ENCODE measurements at regions not wholly inside any gene's neighbourhood (a gene's known extent, or its start where the extent isn't known, plus 50 kb on each side); places are given as distances from the start of the nearest gene placed in this dataset.
"Not testable (repeated sequence)": the region's sequence is repeated elsewhere in the genome, so short reads cannot be mapped to it uniquely, and the experiment has no call there.

- DNase-seq (ENCODE audit: low spot score); in situ Hi-C loops (cut with HindIII; ENCODE audit: low sequenced_read_pairs): not testable (repeated sequence)
Measured at GRCh38 chr4:102397056-102397455, 51.8 kb upstream of the SLC39A8 start.

- DNase-seq (ENCODE audit: low spot score) = no peak
- in situ Hi-C loops (cut with HindIII; ENCODE audit: low sequenced_read_pairs) = no loop called here
Measured at GRCh38 chr4:102399021-102399420, 53.7 kb upstream of the SLC39A8 start.

DNA sequence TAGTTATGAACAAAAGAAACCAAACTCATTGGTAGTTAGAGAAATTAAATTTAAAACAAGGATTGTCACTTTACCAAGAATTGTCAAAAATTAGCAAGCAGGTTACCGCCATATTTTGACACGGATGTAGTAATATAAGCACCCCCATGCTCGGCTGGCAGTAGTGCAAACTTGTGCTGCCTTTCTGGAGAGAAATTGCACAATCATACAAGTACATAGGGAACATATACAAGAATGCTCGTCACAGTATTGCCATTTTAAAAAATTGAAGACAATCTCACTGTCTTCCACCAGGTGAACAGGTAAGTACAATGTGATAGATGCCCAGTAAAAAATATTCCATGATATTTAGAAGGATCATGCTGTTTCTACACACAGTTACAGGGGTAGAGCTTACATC, 55.6 kb upstream of the SLC39A8 start:
- no peak for DNase-seq (ENCODE audit: low spot score)
- in situ Hi-C loops (cut with HindIII; ENCODE audit: low sequenced_read_pairs) = no loop called here

DNA sequence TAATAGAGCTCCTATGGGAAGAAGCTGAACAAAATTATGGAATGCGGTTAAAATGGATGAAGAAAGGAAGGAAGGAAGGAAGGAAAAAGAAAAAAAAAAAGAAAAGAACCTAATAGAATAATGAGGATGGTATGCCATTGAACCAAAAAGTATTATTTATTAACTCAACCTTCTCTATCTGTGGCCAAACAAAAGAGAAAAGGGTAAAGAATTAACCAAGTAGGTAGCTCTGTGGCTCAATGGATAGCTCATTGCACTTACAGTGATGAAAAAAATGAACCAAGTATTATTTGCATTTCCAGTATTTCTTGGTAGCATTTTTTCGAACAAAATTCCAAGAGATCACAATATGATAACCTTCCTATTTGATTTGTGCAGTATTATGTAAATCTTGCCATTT, 56.9 kb upstream of the SLC39A8 start:
- in situ Hi-C loops (cut with HindIII; ENCODE audit: low sequenced_read_pairs) = no loop called here
- no peak for DNase-seq (ENCODE audit: low spot score)

GRCh38 chr4:102403116-102403515, 57.8 kb upstream of the SLC39A8 start:
- DNase-seq (ENCODE audit: low spot score) = no peak
- in situ Hi-C loops (cut with HindIII; ENCODE audit: low sequenced_read_pairs) = no loop called here

GRCh38 chr4:102404431-102404969, 59.2 kb upstream of the SLC39A8 start:
- in situ Hi-C loops (cut with HindIII; ENCODE audit: low sequenced_read_pairs) = no loop called here
- no peak for DNase-seq (ENCODE audit: low spot score)

- in situ Hi-C loops (cut with HindIII; ENCODE audit: low sequenced_read_pairs) = no loop called here
- DNase-seq (ENCODE audit: low spot score) = no peak
Measured at GRCh38 chr4:102405821-102406401, 60.6 kb upstream of the SLC39A8 start.

GRCh38 chr4:102410884-102411283, 65.6 kb upstream of the SLC39A8 start:
- DNase-seq (ENCODE audit: low spot score); in situ Hi-C loops (cut with HindIII; ENCODE audit: low sequenced_read_pairs): not testable (repeated sequence)

GRCh38 chr4:102411408-102411807, 66.1 kb upstream of the SLC39A8 start:
- DNase-seq (ENCODE audit: low spot score) = no peak
- in situ Hi-C loops (cut with HindIII; ENCODE audit: low sequenced_read_pairs) = no loop called here

DNA sequence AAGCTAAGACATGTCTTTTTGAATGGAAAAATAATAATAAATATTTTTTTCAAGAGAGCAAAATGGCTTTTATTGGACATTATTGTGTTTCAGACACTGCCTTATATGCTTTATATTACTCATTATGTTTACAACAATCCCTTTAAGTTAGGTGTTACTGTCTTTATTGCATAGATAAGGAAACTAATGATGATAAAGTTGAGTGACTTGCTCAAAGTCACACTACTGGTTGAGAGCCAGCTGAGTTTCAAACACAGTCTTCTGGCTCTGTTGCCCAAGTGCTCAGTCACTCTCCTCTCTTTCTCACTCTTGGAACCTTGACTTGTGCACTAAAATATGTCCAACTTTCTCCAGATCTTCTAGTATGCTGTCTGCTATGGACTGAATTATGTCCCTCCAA, 71.5 kb upstream of the SLC39A8 start:
- no peak for DNase-seq (ENCODE audit: low spot score)
- in situ Hi-C loops (cut with HindIII; ENCODE audit: low sequenced_read_pairs) = no loop called here

DNA sequence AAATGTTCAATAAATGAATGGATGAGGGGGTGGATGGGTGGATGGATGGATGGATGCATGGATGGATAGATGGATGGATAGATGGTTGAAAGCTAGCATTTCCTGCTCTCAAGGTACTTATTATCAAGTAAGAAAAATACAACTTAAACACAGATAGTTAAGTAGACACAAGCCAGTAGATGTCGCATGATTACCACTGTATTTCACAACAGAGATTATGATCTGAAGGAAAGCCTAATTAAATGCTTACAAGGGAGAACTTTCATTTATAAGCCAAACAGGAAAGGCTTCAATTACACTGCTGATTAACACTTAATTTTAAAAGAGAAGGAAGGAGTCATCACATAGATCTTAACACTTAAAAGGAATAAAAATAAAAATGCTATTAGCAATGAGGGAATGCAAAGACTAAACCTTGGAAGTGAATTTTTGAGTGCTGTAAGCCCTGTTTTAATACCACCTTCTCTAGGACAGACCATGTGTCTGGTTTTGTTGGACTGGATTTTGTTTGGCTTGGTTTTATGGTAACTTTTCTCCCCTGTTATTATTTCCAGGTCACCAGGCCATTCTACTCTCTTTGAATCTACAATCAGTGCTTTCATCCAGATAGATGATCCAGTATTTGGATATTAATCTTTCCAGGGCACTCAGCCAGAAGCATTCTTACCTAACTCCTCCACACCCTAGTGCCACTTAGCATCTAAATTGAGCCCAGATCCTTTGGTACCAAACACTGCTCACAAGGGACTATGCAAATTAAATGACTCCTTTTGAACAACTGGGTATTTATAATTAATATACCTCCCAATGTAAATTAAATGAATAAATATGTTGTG, 75.5 kb upstream of the SLC39A8 start:
- DNase-seq (ENCODE audit: low spot score) = no peak
- in situ Hi-C loops (cut with HindIII; ENCODE audit: low sequenced_read_pairs) = no loop called here

- no peak for DNase-seq (ENCODE audit: low spot score)
- in situ Hi-C loops (cut with HindIII; ENCODE audit: low sequenced_read_pairs) = no loop called here
Measured at GRCh38 chr4:102422843-102423242, 77.6 kb upstream of the SLC39A8 start.

GRCh38 chr4:102423375-102423774, 77.8 kb upstream of the NFKB1 start:
- no peak for DNase-seq (ENCODE audit: low spot score)
- in situ Hi-C loops (cut with HindIII; ENCODE audit: low sequenced_read_pairs) = no loop called here

GRCh38 chr4:102427371-102427998, 73.7 kb upstream of the NFKB1 start:
- in situ Hi-C loops (cut with HindIII; ENCODE audit: low sequenced_read_pairs) = no loop called here
- no peak for DNase-seq (ENCODE audit: low spot score)

DNA sequence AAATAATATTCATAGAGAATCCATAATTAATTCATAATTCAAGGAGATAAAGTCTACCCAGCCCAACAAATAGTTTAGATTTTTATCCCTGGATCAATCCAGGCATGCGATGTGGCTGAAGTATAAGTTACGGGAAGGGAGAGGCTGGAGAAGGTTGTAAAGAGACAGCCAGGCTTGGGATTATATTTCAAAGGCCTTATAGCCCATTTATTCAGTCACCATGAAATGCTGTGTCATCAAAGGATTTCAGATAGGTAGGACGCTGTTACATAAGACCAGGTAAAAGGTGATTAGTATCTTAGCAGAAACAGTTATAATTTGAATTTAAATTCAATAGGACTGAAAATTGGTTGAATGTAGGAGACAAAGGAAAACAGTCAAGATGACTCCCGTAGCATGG, 73.0 kb upstream of the NFKB1 start:
- in situ Hi-C loops (cut with HindIII; ENCODE audit: low sequenced_read_pairs) = no loop called here
- no peak for DNase-seq (ENCODE audit: low spot score)

GRCh38 chr4:102429553-102429952, 71.6 kb upstream of the NFKB1 start:
- in situ Hi-C loops (cut with HindIII; ENCODE audit: low sequenced_read_pairs) = no loop called here

GRCh38 chr4:102430461-102430910, 70.7 kb upstream of the NFKB1 start:
- in situ Hi-C loops (cut with HindIII; ENCODE audit: low sequenced_read_pairs) = no loop called here
- peak; percentile 61 for DNase-seq (ENCODE audit: low spot score)

More at GRCh38 chr4:102429553-102429952, 71.6 kb upstream of the NFKB1 start:
- peak; percentile 11 for DNase-seq (ENCODE audit: low spot score)

- DNase-seq (ENCODE audit: low spot score) = no peak
- in situ Hi-C loops (cut with HindIII; ENCODE audit: low sequenced_read_pairs) = no loop called here
Measured at GRCh38 chr4:102431608-102431961, 69.6 kb upstream of the NFKB1 start.

GRCh38 chr4:102437111-102437510, 64.0 kb upstream of the NFKB1 start:
- no peak for DNase-seq (ENCODE audit: low spot score)
- in situ Hi-C loops (cut with HindIII; ENCODE audit: low sequenced_read_pairs) = no loop called here
